PC-3 (cell line): ENCODE measurements at regions not wholly inside any gene's neighbourhood (a gene's known extent, or its start where the extent isn't known, plus 50 kb on each side); places are given as distances from the start of the nearest gene placed in this dataset.

Experiments used
- CTCF ChIP-seq: fragments of 300-600 bp; sonication (generic); conservative IDR thresholded peaks from 2 replicates; pipeline ENCODE4 v1.5.1; 2017; ENCODE audit warnings: antibody characterized with exemption, low read depth, mild to moderate bottlenecking, low read length
- EZH2 ChIP-seq: fragments of 300-600 bp; sonication (generic); IDR thresholded peaks from one replicate; pipeline ENCODE4 v1.6.1; 2017; ENCODE audit warnings: antibody characterized with exemption, mild to moderate bottlenecking, low read length; ENCODE audit not compliant: unreplicated experiment
- EZH2phosphoT487 ChIP-seq: fragments of 300-600 bp; sonication (generic); IDR thresholded peaks from 2 replicates; pipeline ENCODE4 v1.6.1; 2018; ENCODE audit warnings: mild to moderate bottlenecking, antibody characterized with exemption, low read length, borderline replicate concordance

- no peak for TF ChIP-seq CTCF
- TF ChIP-seq EZH2phosphoT487 = no peak
- TF ChIP-seq EZH2 = no peak
Measured at GRCh38 chr5:10073441-10074104, 176.1 kb downstream of the ATPSCKMT start.
